ENCODE measurements at regions not wholly inside any gene's neighbourhood (a gene's known extent, or its start where the extent isn't known, plus 50 kb on each side); places are given as distances from the start of the nearest gene placed in this dataset.

GRCh38 chr18:61756244-61756643 is 136.6 kb downstream of the RNF152 start:
- no peaks in the 10 kb centered on the region for H3K9me3 ChIP-seq (ENCODE audit: control insufficient read depth in 1 of 2, low read length in 2 of 2)
- H3K36me3 Mint-ChIP-seq = no peaks in the 10 kb centered on the region
- H3K27me3 Mint-ChIP-seq = peaks cover 1 to 2% of the 10 kb centered on the region in 2 donors
- no peaks in the 10 kb centered on the region for H3K27me3 ChIP-seq (ENCODE audit: insufficient read depth, low read length)
- H3K4me3 ChIP-seq (ENCODE audit: low read length in 2 of 2) = no peak overlapping the region
- no peaks in the 10 kb centered on the region for H3K36me3 ChIP-seq (ENCODE audit: insufficient read depth, low read length)
- no peaks in the 10 kb centered on the region for H3K4me1 Mint-ChIP-seq
- ChIA-PET POLR2A (ENCODE audit: partially characterized antibody) (no interaction called here), CTCF (ENCODE audit: partially characterized antibody) (no interaction called here)
- DNase-seq = no peak
- no peak overlapping the region for H3K27ac Mint-ChIP-seq
- intact Hi-C loops (cut with micrococcal nuclease) = no loop called here
- H3K9me3 Mint-ChIP-seq = peaks cover 0 to 5% (median 0%) of the 10 kb centered on the region in 8 donors
- no peak overlapping the region for H3K27ac ChIP-seq (ENCODE audit: low read depth, low read length)
- no peaks in the 10 kb centered on the region for H3K4me1 ChIP-seq (ENCODE audit: insufficient read depth, low read length)
- no peak overlapping the region for H3K4me3 Mint-ChIP-seq

- DNase-seq = no peak
Measured at GRCh38 chr18:61755555-61755954, 137.3 kb downstream of the RNF152 start.

DNA sequence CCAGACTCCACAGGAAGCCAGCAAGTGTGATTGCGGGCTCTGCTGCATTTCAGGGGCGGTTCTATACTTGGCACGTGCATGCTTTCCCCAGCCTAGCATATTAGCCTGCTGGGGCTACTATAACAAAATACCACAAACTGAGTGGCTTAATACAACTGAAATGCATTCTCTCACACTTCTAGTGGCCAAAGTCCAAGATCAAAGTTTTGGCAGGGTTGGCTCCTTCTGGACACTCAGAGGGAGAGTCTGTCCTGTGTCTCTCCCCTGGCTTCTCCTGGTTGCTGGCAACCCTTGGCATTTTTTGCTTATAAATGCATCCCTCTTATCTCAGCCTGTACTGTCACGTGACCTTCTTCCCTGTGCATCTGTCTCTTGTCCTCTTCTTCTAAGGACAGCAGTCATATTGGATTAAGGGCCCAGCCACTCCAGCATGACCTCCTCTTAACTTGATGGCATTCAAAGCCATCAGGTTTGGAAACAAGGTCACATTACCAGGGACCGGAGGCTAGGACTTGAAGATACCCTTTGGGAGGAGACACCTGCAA is 138.7 kb downstream of the RNF152 start:
- Mint-ChIP-seq H3K9me3 (peaks cover 0 to 2% (median 0%) of the 10 kb centered on the region in 8 donors), H3K36me3 (no peaks in the 10 kb centered on the region), H3K4me1 (no peaks in the 10 kb centered on the region), H3K27ac (no peak overlapping the region), H3K27me3 (peaks cover 3 to 6% of the 10 kb centered on the region in 2 donors), H3K4me3 (no peak overlapping the region)
- no peak for DNase-seq
- Histone ChIP-seq H3K4me1 (ENCODE audit: insufficient read depth, low read length) (no peaks in the 10 kb centered on the region), H3K27ac (ENCODE audit: low read depth, low read length) (no peak overlapping the region), H3K4me3 (ENCODE audit: low read length in 2 of 2) (no peak overlapping the region), H3K36me3 (ENCODE audit: insufficient read depth, low read length) (no peaks in the 10 kb centered on the region), H3K27me3 (ENCODE audit: insufficient read depth, low read length) (no peaks in the 10 kb centered on the region), H3K9me3 (ENCODE audit: control insufficient read depth in 1 of 2, low read length in 2 of 2) (no peaks in the 10 kb centered on the region)
- ChIA-PET CTCF (ENCODE audit: partially characterized antibody) (no interaction called here), POLR2A (ENCODE audit: partially characterized antibody) (no interaction called here)
- intact Hi-C loops (cut with micrococcal nuclease) = no loop called here

More at GRCh38 chr18:61755555-61755954, 137.3 kb downstream of the RNF152 start:
- ChIA-PET CTCF (ENCODE audit: partially characterized antibody) (no interaction called here), POLR2A (ENCODE audit: partially characterized antibody) (no interaction called here)
- Histone ChIP-seq H3K4me3 (ENCODE audit: low read length in 2 of 2) (no peak overlapping the region), H3K4me1 (ENCODE audit: insufficient read depth, low read length) (no peaks in the 10 kb centered on the region), H3K27ac (ENCODE audit: low read depth, low read length) (no peak overlapping the region), H3K9me3 (ENCODE audit: control insufficient read depth in 1 of 2, low read length in 2 of 2) (no peaks in the 10 kb centered on the region), H3K36me3 (ENCODE audit: insufficient read depth, low read length) (no peaks in the 10 kb centered on the region), H3K27me3 (ENCODE audit: insufficient read depth, low read length) (no peaks in the 10 kb centered on the region)
- H3K36me3 Mint-ChIP-seq = no peaks in the 10 kb centered on the region
- peaks cover 0 to 5% (median 0%) of the 10 kb centered on the region in 8 donors for H3K9me3 Mint-ChIP-seq
- H3K27me3 Mint-ChIP-seq = peaks cover 3 to 5% of the 10 kb centered on the region in 2 donors
- no peak overlapping the region for H3K27ac Mint-ChIP-seq
- no peaks in the 10 kb centered on the region for H3K4me1 Mint-ChIP-seq
- intact Hi-C loops (cut with micrococcal nuclease) = no loop called here
- H3K4me3 Mint-ChIP-seq = no peak overlapping the region

GRCh38 chr18:61753373-61753772 is 139.4 kb downstream of the RNF152 start:
- Mint-ChIP-seq H3K9me3 (peaks cover 0 to 2% (median 0%) of the 10 kb centered on the region in 8 donors), H3K4me1 (no peaks in the 10 kb centered on the region), H3K27me3 (peaks cover 5 to 7% of the 10 kb centered on the region in 2 donors), H3K36me3 (no peaks in the 10 kb centered on the region), H3K27ac (no peak overlapping the region), H3K4me3 (no peak overlapping the region)
- ChIA-PET CTCF (ENCODE audit: partially characterized antibody) (no interaction called here), POLR2A (ENCODE audit: partially characterized antibody) (no interaction called here)
- Histone ChIP-seq H3K27me3 (ENCODE audit: insufficient read depth, low read length) (no peaks in the 10 kb centered on the region), H3K27ac (ENCODE audit: low read depth, low read length) (no peak overlapping the region), H3K4me3 (ENCODE audit: low read length in 2 of 2) (no peak overlapping the region), H3K4me1 (ENCODE audit: insufficient read depth, low read length) (no peaks in the 10 kb centered on the region), H3K9me3 (ENCODE audit: control insufficient read depth in 1 of 2, low read length in 2 of 2) (no peaks in the 10 kb centered on the region), H3K36me3 (ENCODE audit: insufficient read depth, low read length) (no peaks in the 10 kb centered on the region)
- intact Hi-C loops (cut with micrococcal nuclease) = no loop called here
- DNase-seq = no peak

GRCh38 chr18:61752973-61753372 is 139.8 kb downstream of the RNF152 start:
- H3K4me1 Mint-ChIP-seq = no peaks in the 10 kb centered on the region
- H3K9me3 Mint-ChIP-seq = peaks cover 0 to 2% (median 0%) of the 10 kb centered on the region in 8 donors
- no peaks in the 10 kb centered on the region for H3K27me3 ChIP-seq (ENCODE audit: insufficient read depth, low read length)
- peaks cover 4 to 7% of the 10 kb centered on the region in 2 donors for H3K27me3 Mint-ChIP-seq
- no peaks in the 10 kb centered on the region for H3K36me3 Mint-ChIP-seq
- no peak overlapping the region for H3K4me3 Mint-ChIP-seq
- H3K27ac ChIP-seq (ENCODE audit: low read depth, low read length) = no peak overlapping the region
- no peaks in the 10 kb centered on the region for H3K4me1 ChIP-seq (ENCODE audit: insufficient read depth, low read length)
- H3K36me3 ChIP-seq (ENCODE audit: insufficient read depth, low read length) = no peaks in the 10 kb centered on the region
- no peak overlapping the region for H3K4me3 ChIP-seq (ENCODE audit: low read length in 2 of 2)
- no peaks in the 10 kb centered on the region for H3K9me3 ChIP-seq (ENCODE audit: control insufficient read depth in 1 of 2, low read length in 2 of 2)
- ChIA-PET POLR2A (ENCODE audit: partially characterized antibody) (no interaction called here), CTCF (ENCODE audit: partially characterized antibody) (no interaction called here)
- H3K27ac Mint-ChIP-seq = no peak overlapping the region
- DNase-seq = no peak
- intact Hi-C loops (cut with micrococcal nuclease) = no loop called here

GRCh38 chr18:61750840-61751668 is 141.8 kb downstream of the RNF152 start:
- no peak overlapping the region for H3K4me3 Mint-ChIP-seq
- no peaks in the 10 kb centered on the region for H3K4me1 ChIP-seq (ENCODE audit: insufficient read depth, low read length)
- ChIA-PET CTCF (ENCODE audit: partially characterized antibody) (no interaction called here), POLR2A (ENCODE audit: partially characterized antibody) (no interaction called here)
- intact Hi-C loops (cut with micrococcal nuclease) = no loop called here
- H3K9me3 ChIP-seq (ENCODE audit: control insufficient read depth in 1 of 2, low read length in 2 of 2) = no peaks in the 10 kb centered on the region
- H3K4me1 Mint-ChIP-seq = no peaks in the 10 kb centered on the region
- peaks cover 0 to 2% (median 0%) of the 10 kb centered on the region in 8 donors for H3K9me3 Mint-ChIP-seq
- H3K27me3 Mint-ChIP-seq = peaks cover 5 to 9% of the 10 kb centered on the region in 2 donors
- no peaks in the 10 kb centered on the region for H3K27me3 ChIP-seq (ENCODE audit: insufficient read depth, low read length)
- H3K36me3 ChIP-seq (ENCODE audit: insufficient read depth, low read length) = no peaks in the 10 kb centered on the region
- H3K27ac Mint-ChIP-seq = no peak overlapping the region
- no peak for DNase-seq
- H3K4me3 ChIP-seq (ENCODE audit: low read length in 2 of 2) = no peak overlapping the region
- H3K36me3 Mint-ChIP-seq = no peaks in the 10 kb centered on the region
- H3K27ac ChIP-seq (ENCODE audit: low read depth, low read length) = no peak overlapping the region

- Mint-ChIP-seq H3K4me1 (no peaks in the 10 kb centered on the region), H3K27ac (no peak overlapping the region), H3K27me3 (peaks cover 6 to 7% of the 10 kb centered on the region in 2 donors), H3K9me3 (no peaks in the 10 kb centered on the region), H3K4me3 (no peak overlapping the region), H3K36me3 (no peaks in the 10 kb centered on the region)
- intact Hi-C loops (cut with micrococcal nuclease) = no loop called here
- Histone ChIP-seq H3K27ac (ENCODE audit: low read depth, low read length) (no peak overlapping the region), H3K9me3 (ENCODE audit: control insufficient read depth in 1 of 2, low read length in 2 of 2) (no peaks in the 10 kb centered on the region), H3K4me3 (ENCODE audit: low read length in 2 of 2) (no peak overlapping the region), H3K36me3 (ENCODE audit: insufficient read depth, low read length) (no peaks in the 10 kb centered on the region), H3K27me3 (ENCODE audit: insufficient read depth, low read length) (no peaks in the 10 kb centered on the region), H3K4me1 (ENCODE audit: insufficient read depth, low read length) (no peaks in the 10 kb centered on the region)
- DNase-seq = no peak
- ChIA-PET CTCF (ENCODE audit: partially characterized antibody) (no interaction called here), POLR2A (ENCODE audit: partially characterized antibody) (no interaction called here)
Measured at GRCh38 chr18:61749546-61749945, 143.3 kb downstream of the RNF152 start.
